Keratinocyte (primary cell): ENCODE measurements at regions not wholly inside any gene's neighbourhood (a gene's known extent, or its start where the extent isn't known, plus 50 kb on each side); places are given as distances from the start of the nearest gene placed in this dataset.

Experiments used
- DNase-seq: peaks from one replicate; pipeline ENCODE4 v3.0.0-alpha.2; 2011; ENCODE audit warnings: low read depth, missing footprints, low spot score
- FAIRE-seq: peaks from 2 replicates; lab custom pipeline; 2011; peaks lifted over from hg19 to GRCh38; lab: Jason Lieb, UNC
- H2AFZ ChIP-seq: 2 replicates; pipeline ENCODE4 v1.6.0; 2012; ENCODE audit warnings: low read length, control low read depth, inconsistent platforms; ENCODE audit not compliant: control insufficient read depth
- H3K27ac ChIP-seq: 2 replicates; pipeline ENCODE4 v1.5.1; 2011; ENCODE audit warnings: low read length; ENCODE audit not compliant: control insufficient read depth, insufficient read depth
- H3K27me3 ChIP-seq: 3 replicates; pipeline ENCODE4 v1.6.0; 2011; ENCODE audit warnings: low read length; ENCODE audit not compliant: control insufficient read depth, insufficient read depth; ENCODE audit errors: extremely low read depth
- H3K36me3 ChIP-seq, 2 experiments: 2 replicates in 1 of 2; 3 replicates in 1 of 2; pipeline ENCODE4 v1.5.1; 2011; ENCODE audit warnings: low read length in 2 of 2, mild to moderate bottlenecking in 1 of 2; ENCODE audit not compliant: control insufficient read depth in 2 of 2, insufficient read depth in 2 of 2; ENCODE audit errors: extremely low read depth in 1 of 2
- H3K4me1 ChIP-seq: 3 replicates; pipeline ENCODE4 v1.5.1; 2011; ENCODE audit warnings: low read length; ENCODE audit not compliant: control insufficient read depth, insufficient read depth; ENCODE audit errors: extremely low read depth
- H3K4me2 ChIP-seq: 3 replicates; pipeline ENCODE4 v1.6.0; 2011; ENCODE audit warnings: low read depth, low read length; ENCODE audit not compliant: control insufficient read depth, insufficient read depth; ENCODE audit errors: extremely low read depth
- H3K4me3 ChIP-seq, 3 experiments: fragments of 200-600 bp in 1 of 3; sonication (generic) in 1 of 3; 2 replicates in 2 of 3; 3 replicates in 1 of 3; pipeline ENCODE4 v1.5.1; 2011 to 2016; ENCODE audit warnings: low read length in 3 of 3, mild to moderate bottlenecking in 3 of 3, control low read depth in 2 of 3, inconsistent platforms in 1 of 3, low read depth in 1 of 3, mixed read lengths in 1 of 3, mixed run types in 1 of 3, moderate library complexity in 1 of 3; ENCODE audit not compliant: control insufficient read depth in 2 of 3, insufficient read depth in 2 of 3; ENCODE audit errors: extremely low read depth in 1 of 3
- H3K79me2 ChIP-seq: 2 replicates; pipeline ENCODE4 v1.6.0; 2012; ENCODE audit warnings: low read length; ENCODE audit not compliant: control insufficient read depth, insufficient read depth
- H3K9ac ChIP-seq: 3 replicates; pipeline ENCODE4 v1.6.0; 2011; ENCODE audit warnings: low read length; ENCODE audit not compliant: control insufficient read depth, insufficient read depth; ENCODE audit errors: extremely low read depth
- H3K9me1 ChIP-seq: 3 replicates; pipeline ENCODE4 v1.6.0; 2011; ENCODE audit warnings: low read length; ENCODE audit not compliant: control insufficient read depth, insufficient read depth; ENCODE audit errors: extremely low read depth
- H3K9me3 ChIP-seq: 2 replicates; pipeline ENCODE4 v1.5.1; 2012; ENCODE audit warnings: low read depth, low read length; ENCODE audit not compliant: control insufficient read depth
- H4K20me1 ChIP-seq: 3 replicates; pipeline ENCODE4 v1.6.0; 2011; ENCODE audit warnings: low read length; ENCODE audit not compliant: control insufficient read depth, insufficient read depth; ENCODE audit errors: extremely low read depth
- EZH2 ChIP-seq: IDR thresholded peaks from one replicate; pipeline ENCODE4 v1.6.1; 2012; ENCODE audit warnings: inconsistent platforms, mild to moderate bottlenecking, low read length, moderate library complexity
- dilution Hi-C: fragments of 300-500 bp; cut with MboI; formaldehyde crosslinking; loops from one replicate; pipeline ENCODE4 v1.7.0; 2020; ENCODE audit warnings: low sequenced_read_pairs; ENCODE audit not compliant: extremely low pct_ligation_motif_present
- TF ChIP-seq, protein P1 (sequence below), 3 experiments: IDR thresholded peaks in 1 of 3; conservative IDR thresholded peaks in 1 of 3; optimal IDR thresholded peaks in 1 of 3; 2 replicates in 2 of 3; 3 replicates in 1 of 3; pipeline versions ENCODE3 to v1.5.1; 2011; ENCODE audit warnings: low read length in 3 of 3, mild to moderate bottlenecking in 3 of 3, moderate library complexity in 2 of 3, control low read depth in 1 of 3, inconsistent platforms in 1 of 3; ENCODE audit not compliant: insufficient read depth in 2 of 3; ENCODE audit errors: extremely low read depth in 1 of 3

DNA sequence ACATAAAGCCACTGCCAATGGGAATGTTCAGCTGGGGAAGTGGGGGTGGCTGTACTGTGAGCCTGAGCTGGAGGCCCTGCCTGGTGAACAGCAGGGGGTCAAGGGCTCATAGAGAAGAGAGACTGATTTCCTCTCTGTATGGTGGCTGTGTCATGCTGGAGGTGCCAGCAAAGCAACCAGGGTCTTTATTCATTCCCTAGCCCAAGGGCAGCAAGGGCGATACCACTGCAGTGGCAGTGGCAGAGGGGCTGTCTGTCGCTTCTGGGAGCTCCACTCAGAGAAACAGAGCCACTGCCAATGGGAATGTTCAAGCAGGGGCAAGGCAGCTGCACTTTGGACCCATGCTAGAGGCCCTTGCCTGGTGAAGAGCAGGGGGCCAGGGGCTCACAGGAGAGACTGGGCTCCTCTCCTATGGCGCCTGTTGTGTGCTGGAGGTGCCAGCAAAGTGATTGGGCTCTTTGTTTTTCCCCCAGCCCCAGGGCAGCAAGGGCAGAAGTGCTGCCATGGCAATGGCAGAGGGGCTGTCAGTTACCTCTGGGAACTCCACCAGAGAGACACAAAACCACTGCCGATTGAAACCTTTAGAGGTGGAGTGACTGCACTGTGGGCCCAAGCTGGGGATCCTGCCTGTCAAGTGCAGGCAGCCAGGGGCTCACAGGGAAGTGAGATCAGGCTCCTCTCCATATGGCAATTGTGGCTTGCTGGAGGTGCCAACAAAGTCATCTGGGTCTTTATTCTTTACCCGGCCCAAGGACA, 545.1 kb downstream of the SH2D4B start:
- TF ChIP-seq, protein P1, sequence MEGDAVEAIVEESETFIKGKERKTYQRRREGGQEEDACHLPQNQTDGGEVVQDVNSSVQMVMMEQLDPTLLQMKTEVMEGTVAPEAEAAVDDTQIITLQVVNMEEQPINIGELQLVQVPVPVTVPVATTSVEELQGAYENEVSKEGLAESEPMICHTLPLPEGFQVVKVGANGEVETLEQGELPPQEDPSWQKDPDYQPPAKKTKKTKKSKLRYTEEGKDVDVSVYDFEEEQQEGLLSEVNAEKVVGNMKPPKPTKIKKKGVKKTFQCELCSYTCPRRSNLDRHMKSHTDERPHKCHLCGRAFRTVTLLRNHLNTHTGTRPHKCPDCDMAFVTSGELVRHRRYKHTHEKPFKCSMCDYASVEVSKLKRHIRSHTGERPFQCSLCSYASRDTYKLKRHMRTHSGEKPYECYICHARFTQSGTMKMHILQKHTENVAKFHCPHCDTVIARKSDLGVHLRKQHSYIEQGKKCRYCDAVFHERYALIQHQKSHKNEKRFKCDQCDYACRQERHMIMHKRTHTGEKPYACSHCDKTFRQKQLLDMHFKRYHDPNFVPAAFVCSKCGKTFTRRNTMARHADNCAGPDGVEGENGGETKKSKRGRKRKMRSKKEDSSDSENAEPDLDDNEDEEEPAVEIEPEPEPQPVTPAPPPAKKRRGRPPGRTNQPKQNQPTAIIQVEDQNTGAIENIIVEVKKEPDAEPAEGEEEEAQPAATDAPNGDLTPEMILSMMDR (optimal IDR thresholded peaks at IDR 0.05 in 1 of 3, IDR thresholded peaks at IDR 0.05 in 1 of 3, conservative IDR thresholded peaks at IDR 0.05 in 1 of 3; ENCODE audit: extremely low read depth in 1 of 3, insufficient read depth in 2 of 3, low read length in 3 of 3): no peak
- TF ChIP-seq EZH2: no peak
- Histone ChIP-seq H2AFZ (no peak overlapping the region), H3K9me3 (no peaks in the 10 kb centered on the region), H3K9me1 (no peaks in the 10 kb centered on the region), H3K4me2 (no peak overlapping the region), H3K36me3 (no peaks in the 10 kb centered on the region), H3K79me2 (no peaks in the 10 kb centered on the region), H3K4me1 (no peaks in the 10 kb centered on the region), H3K27ac (no peak overlapping the region), H3K9ac (no peak overlapping the region), H3K4me3 (no peak overlapping the region), H4K20me1 (no peaks in the 10 kb centered on the region), H3K27me3 (no peaks in the 10 kb centered on the region)
- no peak for DNase-seq
- FAIRE-seq: no peak
- dilution Hi-C loops: no loop called here

- no peak for TF ChIP-seq EZH2
- TF ChIP-seq, protein P1 (optimal IDR thresholded peaks at IDR 0.05 in 1 of 3, IDR thresholded peaks at IDR 0.05 in 1 of 3, conservative IDR thresholded peaks at IDR 0.05 in 1 of 3; ENCODE audit: extremely low read depth in 1 of 3, insufficient read depth in 2 of 3, low read length in 3 of 3): no peak
- FAIRE-seq: no peak
- DNase-seq: no peak
- no peak overlapping the region for H3K9ac ChIP-seq
- H3K27ac ChIP-seq: no peak overlapping the region
- H3K4me3 ChIP-seq: no peak overlapping the region
- no peaks in the 10 kb centered on the region for H3K4me1 ChIP-seq
- H3K9me1 ChIP-seq: no peaks in the 10 kb centered on the region
- no peaks in the 10 kb centered on the region for H3K9me3 ChIP-seq
- H3K36me3 ChIP-seq: no peaks in the 10 kb centered on the region
- dilution Hi-C loops: no loop called here
- no peak overlapping the region for H3K4me2 ChIP-seq
- no peaks in the 10 kb centered on the region for H4K20me1 ChIP-seq
- no peaks in the 10 kb centered on the region for H3K27me3 ChIP-seq
- no peak overlapping the region for H2AFZ ChIP-seq
- no peaks in the 10 kb centered on the region for H3K79me2 ChIP-seq
Observed at GRCh38 chr10:81093056-81093455, 555.4 kb downstream of the SH2D4B start.
